ENCODE measurements at regions not wholly inside any gene's neighbourhood (a gene's known extent, or its start where the extent isn't known, plus 50 kb on each side); places are given as distances from the start of the nearest gene placed in this dataset.

DNA sequence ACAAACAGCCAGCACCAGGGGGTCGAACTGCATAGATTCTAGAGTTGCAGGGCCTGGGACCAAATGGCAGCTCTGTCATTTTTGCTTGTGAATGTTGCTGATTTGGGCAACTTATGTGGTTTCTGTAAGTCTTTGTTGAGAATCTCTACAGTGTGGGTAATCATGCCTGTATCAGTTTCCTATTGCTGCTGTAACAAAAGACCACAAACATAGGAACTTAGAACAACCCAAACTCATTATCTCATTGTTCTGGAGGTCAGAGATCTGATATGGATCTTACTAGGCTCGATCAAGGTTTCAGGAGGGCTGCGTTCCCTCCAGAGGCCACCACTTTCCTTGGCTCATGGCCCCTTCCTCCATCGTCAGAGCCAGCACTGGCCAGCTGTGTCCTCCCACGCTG, 86.8 kb upstream of the SH3BP4 start:
- TF ChIP-seq, protein P1, sequence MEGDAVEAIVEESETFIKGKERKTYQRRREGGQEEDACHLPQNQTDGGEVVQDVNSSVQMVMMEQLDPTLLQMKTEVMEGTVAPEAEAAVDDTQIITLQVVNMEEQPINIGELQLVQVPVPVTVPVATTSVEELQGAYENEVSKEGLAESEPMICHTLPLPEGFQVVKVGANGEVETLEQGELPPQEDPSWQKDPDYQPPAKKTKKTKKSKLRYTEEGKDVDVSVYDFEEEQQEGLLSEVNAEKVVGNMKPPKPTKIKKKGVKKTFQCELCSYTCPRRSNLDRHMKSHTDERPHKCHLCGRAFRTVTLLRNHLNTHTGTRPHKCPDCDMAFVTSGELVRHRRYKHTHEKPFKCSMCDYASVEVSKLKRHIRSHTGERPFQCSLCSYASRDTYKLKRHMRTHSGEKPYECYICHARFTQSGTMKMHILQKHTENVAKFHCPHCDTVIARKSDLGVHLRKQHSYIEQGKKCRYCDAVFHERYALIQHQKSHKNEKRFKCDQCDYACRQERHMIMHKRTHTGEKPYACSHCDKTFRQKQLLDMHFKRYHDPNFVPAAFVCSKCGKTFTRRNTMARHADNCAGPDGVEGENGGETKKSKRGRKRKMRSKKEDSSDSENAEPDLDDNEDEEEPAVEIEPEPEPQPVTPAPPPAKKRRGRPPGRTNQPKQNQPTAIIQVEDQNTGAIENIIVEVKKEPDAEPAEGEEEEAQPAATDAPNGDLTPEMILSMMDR (optimal IDR thresholded peaks at IDR 0.05 in 1 of 3, IDR thresholded peaks at IDR 0.05 in 1 of 3, conservative IDR thresholded peaks at IDR 0.05 in 1 of 3; ENCODE audit: extremely low read depth in 1 of 3, insufficient read depth in 2 of 3, low read length in 3 of 3) = no peak
- TF ChIP-seq EZH2 (IDR thresholded peaks at IDR 0.05; ENCODE audit: low read length) = no peak

All from keratinocyte (primary cell).